ENCODE measurements at regions not wholly inside any gene's neighbourhood (a gene's known extent, or its start where the extent isn't known, plus 50 kb on each side); places are given as distances from the start of the nearest gene placed in this dataset.

DNA sequence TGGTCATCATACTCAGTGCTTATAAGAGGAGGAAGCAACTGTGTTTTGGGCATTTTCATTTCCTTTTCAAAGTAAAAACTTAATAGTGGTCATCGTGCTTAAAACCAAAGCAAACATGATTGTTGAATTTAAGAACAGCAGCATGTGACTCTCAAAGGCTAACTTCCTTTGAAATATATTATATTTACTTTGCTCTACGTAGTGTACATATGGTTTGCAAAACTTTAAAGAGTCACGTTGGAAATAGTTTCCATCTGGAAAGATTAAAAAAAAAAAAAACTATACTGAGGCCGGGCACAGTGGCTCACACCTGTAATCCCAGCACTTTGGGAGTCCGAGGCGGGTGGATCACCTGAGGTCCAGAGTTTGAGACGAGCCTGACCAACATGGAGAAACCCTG lies 367.9 kb upstream of the BCHE start:
- Mint-ChIP-seq H3K27me3 (no peaks in the 10 kb centered on the region), H3K9me3 (ENCODE audit: insufficient read depth) (no peaks in the 10 kb centered on the region), H3K27ac (no peak overlapping the region), H3K4me3 (no peak overlapping the region), H3K4me1 (no peaks in the 10 kb centered on the region)
- no peak overlapping the region for H3K4me3 ChIP-seq (ENCODE audit: control extremely low read depth in 1 of 5, extremely low read depth in 1 of 5, insufficient read depth in 1 of 5, low read depth in 2 of 5, low read length in 4 of 5)
- H3K4me1 ChIP-seq (ENCODE audit: control insufficient read depth in 2 of 2, insufficient read depth in 2 of 2, low read length in 2 of 2): no peaks in the 10 kb centered on the region
- H4K20me1 ChIP-seq (ENCODE audit: control insufficient read depth, insufficient read depth, low read length, poor library complexity, severe bottlenecking): no peaks in the 10 kb centered on the region
- ChIA-PET POLR2A (no interaction called here), CTCF (no interaction called here)
- H3K4me2 ChIP-seq (replicated peaks; ENCODE audit: low read depth, low read length, poor library complexity, severe bottlenecking): no peak overlapping the region
- no peak overlapping the region for H3K9ac ChIP-seq (ENCODE audit: low read length)
- no peak overlapping the region for H3K27ac ChIP-seq (ENCODE audit: low read length in 2 of 2)
- H3K9me3 ChIP-seq (ENCODE audit: control extremely low read depth in 1 of 3, control insufficient read depth in 2 of 3, insufficient read depth in 1 of 3, low read length in 2 of 3): no peaks in the 10 kb centered on the region
- DNase-seq (no peak), ATAC-seq (ENCODE audit: low read depth) (no peak)
- TF ChIP-seq, protein P1, sequence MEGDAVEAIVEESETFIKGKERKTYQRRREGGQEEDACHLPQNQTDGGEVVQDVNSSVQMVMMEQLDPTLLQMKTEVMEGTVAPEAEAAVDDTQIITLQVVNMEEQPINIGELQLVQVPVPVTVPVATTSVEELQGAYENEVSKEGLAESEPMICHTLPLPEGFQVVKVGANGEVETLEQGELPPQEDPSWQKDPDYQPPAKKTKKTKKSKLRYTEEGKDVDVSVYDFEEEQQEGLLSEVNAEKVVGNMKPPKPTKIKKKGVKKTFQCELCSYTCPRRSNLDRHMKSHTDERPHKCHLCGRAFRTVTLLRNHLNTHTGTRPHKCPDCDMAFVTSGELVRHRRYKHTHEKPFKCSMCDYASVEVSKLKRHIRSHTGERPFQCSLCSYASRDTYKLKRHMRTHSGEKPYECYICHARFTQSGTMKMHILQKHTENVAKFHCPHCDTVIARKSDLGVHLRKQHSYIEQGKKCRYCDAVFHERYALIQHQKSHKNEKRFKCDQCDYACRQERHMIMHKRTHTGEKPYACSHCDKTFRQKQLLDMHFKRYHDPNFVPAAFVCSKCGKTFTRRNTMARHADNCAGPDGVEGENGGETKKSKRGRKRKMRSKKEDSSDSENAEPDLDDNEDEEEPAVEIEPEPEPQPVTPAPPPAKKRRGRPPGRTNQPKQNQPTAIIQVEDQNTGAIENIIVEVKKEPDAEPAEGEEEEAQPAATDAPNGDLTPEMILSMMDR (IDR thresholded peaks at IDR 0.05): no peak
- TF ChIP-seq EZH2 (IDR thresholded peaks at IDR 0.05; ENCODE audit: borderline replicate concordance, insufficient read depth, low read depth, low read length, poor library complexity, severe bottlenecking): no peak
- no CpG with 5 or more reads among the region's 7 CpGs for WGBS (ENCODE audit: insufficient coverage)
- no peaks in the 10 kb centered on the region for H3K36me3 ChIP-seq (replicated peaks in 1 of 2; ENCODE audit: control extremely low read depth in 1 of 2, control insufficient read depth in 1 of 2, extremely low read depth in 1 of 2, insufficient read depth in 2 of 2, low read length in 1 of 2)
- H3K27me3 ChIP-seq (replicated peaks in 1 of 4; ENCODE audit: control extremely low read depth in 1 of 4, control insufficient read depth in 3 of 4, insufficient read depth in 4 of 4, low read length in 3 of 4): no peaks in the 10 kb centered on the region
- H2AFZ ChIP-seq (ENCODE audit: insufficient read depth, low read depth, low read length, poor library complexity, severe bottlenecking): no peak overlapping the region
- intact Hi-C loops (cut with micrococcal nuclease): no loop called here
- no peaks in the 10 kb centered on the region for H3K79me2 ChIP-seq (ENCODE audit: control insufficient read depth, insufficient read depth, low read length)

DNA sequence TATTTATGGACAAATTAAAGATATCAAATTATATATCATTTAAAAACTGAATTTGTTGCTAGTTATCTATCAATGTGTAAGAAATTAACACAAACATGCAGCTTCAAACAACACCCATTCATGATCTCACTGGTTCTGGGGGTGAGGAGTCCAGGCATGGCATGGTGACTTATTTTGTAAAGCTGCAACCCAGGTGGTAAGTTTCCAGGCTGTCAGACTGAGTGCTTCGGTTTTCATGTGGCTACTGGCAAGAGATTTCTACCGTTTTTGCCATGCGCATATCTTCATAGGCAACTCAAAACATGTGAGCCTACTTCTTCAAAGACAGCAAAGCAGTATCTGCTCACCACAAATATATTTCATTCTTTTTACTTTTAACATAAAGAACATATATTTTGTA lies 364.3 kb upstream of the BCHE start:
- WGBS (ENCODE audit: insufficient coverage): 73% methylated on average over 2 of the region's 3 CpGs
- Histone ChIP-seq H3K9ac (ENCODE audit: low read length) (no peak overlapping the region), H2AFZ (ENCODE audit: insufficient read depth, low read depth, low read length, poor library complexity, severe bottlenecking) (no peak overlapping the region), H3K9me3 (ENCODE audit: control extremely low read depth in 1 of 3, control insufficient read depth in 2 of 3, insufficient read depth in 1 of 3, low read length in 2 of 3) (peaks cover 0 to 1% (median 0%) of the 10 kb centered on the region in 3 donors), H3K79me2 (ENCODE audit: control insufficient read depth, insufficient read depth, low read length) (no peaks in the 10 kb centered on the region), H3K36me3 (replicated peaks in 1 of 2; ENCODE audit: control extremely low read depth in 1 of 2, control insufficient read depth in 1 of 2, extremely low read depth in 1 of 2, insufficient read depth in 2 of 2, low read length in 1 of 2) (no peaks in the 10 kb centered on the region), H3K4me2 (replicated peaks; ENCODE audit: low read depth, low read length, poor library complexity, severe bottlenecking) (no peak overlapping the region), H3K27me3 (replicated peaks in 1 of 4; ENCODE audit: control extremely low read depth in 1 of 4, control insufficient read depth in 3 of 4, insufficient read depth in 4 of 4, low read length in 3 of 4) (no peaks in the 10 kb centered on the region), H3K27ac (ENCODE audit: low read length in 2 of 2) (no peak overlapping the region), H3K4me1 (ENCODE audit: control insufficient read depth in 2 of 2, insufficient read depth in 2 of 2, low read length in 2 of 2) (no peaks in the 10 kb centered on the region), H3K4me3 (ENCODE audit: control extremely low read depth in 1 of 5, extremely low read depth in 1 of 5, insufficient read depth in 1 of 5, low read depth in 2 of 5, low read length in 4 of 5) (no peak overlapping the region), H4K20me1 (ENCODE audit: control insufficient read depth, insufficient read depth, low read length, poor library complexity, severe bottlenecking) (no peaks in the 10 kb centered on the region)
- no peaks in the 10 kb centered on the region for H3K4me1 Mint-ChIP-seq
- ChIA-PET CTCF (no interaction called here), POLR2A (no interaction called here)
- H3K4me3 Mint-ChIP-seq: no peak overlapping the region
- no peaks in the 10 kb centered on the region for H3K27me3 Mint-ChIP-seq
- no peak for DNase-seq
- TF ChIP-seq, protein P1 (IDR thresholded peaks at IDR 0.05): no peak
- TF ChIP-seq EZH2 (IDR thresholded peaks at IDR 0.05; ENCODE audit: borderline replicate concordance, insufficient read depth, low read depth, low read length, poor library complexity, severe bottlenecking): no peak
- peaks cover 2% of the 10 kb centered on the region for H3K9me3 Mint-ChIP-seq (ENCODE audit: insufficient read depth)
- no peak overlapping the region for H3K27ac Mint-ChIP-seq
- intact Hi-C loops (cut with micrococcal nuclease): no loop called here
- ATAC-seq (ENCODE audit: low read depth): no peak
